H1 (cell line): ENCODE measurements at regions not wholly inside any gene's neighbourhood (a gene's known extent, or its start where the extent isn't known, plus 50 kb on each side); places are given as distances from the start of the nearest gene placed in this dataset.

ENCODE experiments used
- EGR1 ChIP-seq: IDR thresholded peaks from 2 replicates; pipeline ENCODE4 v1.6.1; 2011; ENCODE audit warnings: low read depth, low read length, borderline replicate concordance
- EZH2 ChIP-seq: fragments of 200-600 bp; sonication (generic); IDR thresholded peaks from 2 replicates; pipeline ENCODE4 v1.7.1; 2012; ENCODE audit warnings: low read depth, mild to moderate bottlenecking, moderate library complexity, low read length, inconsistent platforms; ENCODE audit not compliant: severe bottlenecking
- KDM5A ChIP-seq: fragments of 200-600 bp; IDR thresholded peaks from 2 replicates; pipeline ENCODE4 v1.7.1; 2012; ENCODE audit warnings: mild to moderate bottlenecking, low read length, inconsistent platforms, mixed read lengths
- POLR2A ChIP-seq, 2 experiments: IDR thresholded peaks; 1 replicate in 1 of 2; 2 replicates in 1 of 2; pipeline ENCODE4 v1.6.1; 2011; ENCODE audit warnings: low read depth in 2 of 2, low read length in 2 of 2, mild to moderate bottlenecking in 2 of 2; ENCODE audit errors: control extremely low read depth in 1 of 2
- RBBP5 ChIP-seq: IDR thresholded peaks from 2 replicates; pipeline ENCODE4 v1.7.1; 2012; ENCODE audit warnings: low read depth, mild to moderate bottlenecking, inconsistent platforms, low read length, moderate library complexity, borderline replicate concordance
- RNF2 ChIP-seq: fragments of 200-900, 300-1000 bp; sonication (generic); IDR thresholded peaks from 2 replicates; pipeline ENCODE4 v1.7.1; 2016; ENCODE audit warnings: borderline replicate concordance, low read depth, mild to moderate bottlenecking, antibody characterized with exemption, low read length; ENCODE audit not compliant: poor library complexity, severe bottlenecking; ENCODE audit errors: missing control alignments
- TBP ChIP-seq: IDR thresholded peaks from 2 replicates; pipeline ENCODE4 v1.6.1; 2011; ENCODE audit warnings: low read depth, low read length, improper control_type of control experiment
- USF2 ChIP-seq: IDR thresholded peaks from 2 replicates; pipeline ENCODE4 v1.6.1; 2011; ENCODE audit warnings: low read length, improper control_type of control experiment
- TF ChIP-seq, protein P1 (sequence below), 3 experiments: IDR thresholded peaks; 1 replicate in 2 of 3; 2 replicates in 1 of 3; pipeline versions ENCODE4 v1.5.1 to v1.6.1; 2011; ENCODE audit warnings: low read length in 3 of 3, mild to moderate bottlenecking in 3 of 3, inconsistent platforms in 2 of 3, low read depth in 1 of 3, moderate library complexity in 1 of 3; ENCODE audit not compliant: insufficient read depth in 1 of 3; ENCODE audit errors: control extremely low read depth in 1 of 3

DNA sequence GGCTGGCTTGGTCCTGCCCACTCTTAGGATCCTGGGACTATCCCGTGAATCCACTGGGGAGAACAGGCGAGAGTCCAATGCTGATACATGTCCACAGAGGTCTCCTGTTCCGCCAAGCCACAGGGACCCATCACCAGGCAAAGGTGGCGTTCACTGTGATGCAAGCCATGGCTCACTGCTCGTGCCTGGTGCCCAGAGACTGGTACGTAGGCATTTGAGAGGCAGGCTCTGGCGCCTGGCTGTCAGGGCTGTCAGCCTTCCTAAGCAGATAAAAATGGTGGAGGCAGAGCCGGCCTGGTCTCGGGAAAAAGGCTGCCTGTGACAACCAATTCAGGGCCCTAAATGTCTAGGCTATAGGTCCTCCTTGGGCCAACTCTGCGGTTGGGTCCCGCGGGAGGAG is 2329.0 kb downstream of the TP53TG3F start:
- TF ChIP-seq EZH2 (no peak), USF2 (no peak), RNF2 (no peak), KDM5A (no peak), EGR1 (no peak), TBP (no peak), RBBP5 (no peak), POLR2A (IDR thresholded peaks at IDR 0.05; ENCODE audit: control extremely low read depth in 1 of 2, low read depth in 2 of 2, low read length in 2 of 2) (no peak)
- TF ChIP-seq, protein P1, sequence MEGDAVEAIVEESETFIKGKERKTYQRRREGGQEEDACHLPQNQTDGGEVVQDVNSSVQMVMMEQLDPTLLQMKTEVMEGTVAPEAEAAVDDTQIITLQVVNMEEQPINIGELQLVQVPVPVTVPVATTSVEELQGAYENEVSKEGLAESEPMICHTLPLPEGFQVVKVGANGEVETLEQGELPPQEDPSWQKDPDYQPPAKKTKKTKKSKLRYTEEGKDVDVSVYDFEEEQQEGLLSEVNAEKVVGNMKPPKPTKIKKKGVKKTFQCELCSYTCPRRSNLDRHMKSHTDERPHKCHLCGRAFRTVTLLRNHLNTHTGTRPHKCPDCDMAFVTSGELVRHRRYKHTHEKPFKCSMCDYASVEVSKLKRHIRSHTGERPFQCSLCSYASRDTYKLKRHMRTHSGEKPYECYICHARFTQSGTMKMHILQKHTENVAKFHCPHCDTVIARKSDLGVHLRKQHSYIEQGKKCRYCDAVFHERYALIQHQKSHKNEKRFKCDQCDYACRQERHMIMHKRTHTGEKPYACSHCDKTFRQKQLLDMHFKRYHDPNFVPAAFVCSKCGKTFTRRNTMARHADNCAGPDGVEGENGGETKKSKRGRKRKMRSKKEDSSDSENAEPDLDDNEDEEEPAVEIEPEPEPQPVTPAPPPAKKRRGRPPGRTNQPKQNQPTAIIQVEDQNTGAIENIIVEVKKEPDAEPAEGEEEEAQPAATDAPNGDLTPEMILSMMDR (IDR thresholded peaks at IDR 0.05; ENCODE audit: control extremely low read depth in 1 of 3, insufficient read depth in 1 of 3, low read depth in 1 of 3, low read length in 3 of 3), result no peak
